Fibroblast of lung (primary cell): ENCODE measurements at regions not wholly inside any gene's neighbourhood (a gene's known extent, or its start where the extent isn't known, plus 50 kb on each side); places are given as distances from the start of the nearest gene placed in this dataset.

Experiments used
- DNase-seq, 2 donors: peaks; one replicate each; pipeline versions ENCODE4 v3.0.0 to v3.0.0-alpha.2; 2010; ENCODE audit warnings: low read depth in 2 of 2
- H2AFZ ChIP-seq: 2 replicates; pipeline ENCODE4 v1.5.1; 2012; ENCODE audit warnings: low read length, control low read depth, inconsistent platforms
- H3K27ac ChIP-seq: 2 replicates; pipeline ENCODE4 v1.5.1; 2011; ENCODE audit warnings: low read length, control low read depth; ENCODE audit not compliant: insufficient read depth
- H3K27me3 ChIP-seq: 2 replicates; pipeline ENCODE4 v1.5.1; 2011; ENCODE audit warnings: mild to moderate bottlenecking, low read length; ENCODE audit not compliant: control insufficient read depth, insufficient read depth
- H3K36me3 ChIP-seq: 2 replicates; pipeline ENCODE4 v1.5.1; 2011; ENCODE audit warnings: low read length; ENCODE audit not compliant: control insufficient read depth, insufficient read depth
- H3K4me1 ChIP-seq: 2 replicates; pipeline ENCODE4 v1.5.1; 2011; ENCODE audit warnings: low read length; ENCODE audit not compliant: control insufficient read depth, insufficient read depth; ENCODE audit errors: extremely low read depth
- H3K4me2 ChIP-seq: 2 replicates; pipeline ENCODE4 v1.5.1; 2011; ENCODE audit warnings: low read length, control low read depth; ENCODE audit not compliant: insufficient read depth; ENCODE audit errors: extremely low read depth
- H3K4me3 ChIP-seq, 4 experiments: fragments of 200-600 bp in 1 of 4; sonication (generic) in 1 of 4; replicated peaks in 1 of 4; 2 replicates each; pipeline ENCODE4 v1.5.1; 2011 to 2016; ENCODE audit warnings: low read length in 4 of 4, low read depth in 3 of 4, mild to moderate bottlenecking in 3 of 4, control low read depth in 2 of 4, inconsistent platforms in 1 of 4, mixed read lengths in 1 of 4; ENCODE audit not compliant: insufficient read depth in 1 of 4; ENCODE audit errors: control extremely low read depth in 1 of 4
- H3K79me2 ChIP-seq: 2 replicates; pipeline ENCODE4 v1.5.1; 2012; ENCODE audit warnings: mild to moderate bottlenecking, low read length, inconsistent platforms; ENCODE audit not compliant: control insufficient read depth, insufficient read depth
- H3K9ac ChIP-seq: 2 replicates; pipeline ENCODE4 v1.5.1; 2011; ENCODE audit warnings: mild to moderate bottlenecking, low read length, control low read depth; ENCODE audit not compliant: insufficient read depth
- H3K9me3 ChIP-seq: 2 replicates; pipeline ENCODE4 v1.5.1; 2012; ENCODE audit warnings: low read depth, low read length; ENCODE audit not compliant: control insufficient read depth, insufficient read depth
- H4K20me1 ChIP-seq: 2 replicates; pipeline ENCODE4 v1.5.1; 2011; ENCODE audit warnings: low read length; ENCODE audit not compliant: control insufficient read depth, insufficient read depth; ENCODE audit errors: extremely low read depth
- CTCF ChIP-seq, 2 donors: IDR thresholded peaks in 1 of 2; conservative IDR thresholded peaks in 1 of 2; 1 replicate in 1 of 2; 2 replicates in 1 of 2; pipeline ENCODE4 v1.5.1; 2011 to 2012; ENCODE audit warnings: low read length in 2 of 2, control low read depth in 1 of 2, inconsistent platforms in 1 of 2, low read depth in 1 of 2, mild to moderate bottlenecking in 1 of 2
- EZH2 ChIP-seq: IDR thresholded peaks from 2 replicates; pipeline ENCODE4 v1.5.1; 2012; ENCODE audit warnings: low read length, control low read depth, mild to moderate bottlenecking; ENCODE audit errors: missing control alignments

GRCh38 chr16:80323187-80323807 lies 217.5 kb upstream of the DYNLRB2 start:
- TF ChIP-seq EZH2: no peak
- TF ChIP-seq CTCF (conservative IDR thresholded peaks at IDR 0.05 in 1 of 2, IDR thresholded peaks at IDR 0.05 in 1 of 2; ENCODE audit: low read depth in 1 of 2, low read length in 2 of 2): no peak
- H4K20me1 ChIP-seq: no peaks in the 10 kb centered on the region
- no peaks in the 10 kb centered on the region for H3K27me3 ChIP-seq
- no peak for DNase-seq
- H3K9ac ChIP-seq: no peak overlapping the region
- H3K4me3 ChIP-seq: no peak overlapping the region
- no peaks in the 10 kb centered on the region for H3K9me3 ChIP-seq
- no peaks in the 10 kb centered on the region for H3K4me1 ChIP-seq
- H3K27ac ChIP-seq: no peak overlapping the region
- H2AFZ ChIP-seq: no peak overlapping the region
- no peaks in the 10 kb centered on the region for H3K36me3 ChIP-seq
- no peak overlapping the region for H3K4me2 ChIP-seq
- H3K79me2 ChIP-seq: no peaks in the 10 kb centered on the region

GRCh38 chr16:80319181-80319580 lies 221.6 kb upstream of the DYNLRB2 start:
- no peaks in the 10 kb centered on the region for H3K27me3 ChIP-seq
- no peak for TF ChIP-seq EZH2
- no peak for TF ChIP-seq CTCF (conservative IDR thresholded peaks at IDR 0.05 in 1 of 2, IDR thresholded peaks at IDR 0.05 in 1 of 2; ENCODE audit: low read depth in 1 of 2, low read length in 2 of 2)
- no peaks in the 10 kb centered on the region for H3K79me2 ChIP-seq
- H3K4me2 ChIP-seq: no peak overlapping the region
- no peak overlapping the region for H3K27ac ChIP-seq
- H4K20me1 ChIP-seq: no peaks in the 10 kb centered on the region
- no peak overlapping the region for H3K4me3 ChIP-seq
- no peak for DNase-seq
- H2AFZ ChIP-seq: no peak overlapping the region
- H3K4me1 ChIP-seq: no peaks in the 10 kb centered on the region
- H3K9me3 ChIP-seq: no peaks in the 10 kb centered on the region
- H3K9ac ChIP-seq: no peak overlapping the region
- no peaks in the 10 kb centered on the region for H3K36me3 ChIP-seq

GRCh38 chr16:80318107-80318506 lies 222.7 kb upstream of the DYNLRB2 start:
- Histone ChIP-seq H2AFZ (no peak overlapping the region), H3K4me2 (no peak overlapping the region), H3K4me1 (no peaks in the 10 kb centered on the region), H3K36me3 (no peaks in the 10 kb centered on the region), H3K9me3 (no peaks in the 10 kb centered on the region), H3K27me3 (no peaks in the 10 kb centered on the region), H4K20me1 (no peaks in the 10 kb centered on the region), H3K79me2 (no peaks in the 10 kb centered on the region), H3K9ac (no peak overlapping the region), H3K27ac (no peak overlapping the region), H3K4me3 (no peak overlapping the region)
- DNase-seq: no peak
- TF ChIP-seq CTCF (conservative IDR thresholded peaks at IDR 0.05 in 1 of 2, IDR thresholded peaks at IDR 0.05 in 1 of 2; ENCODE audit: low read depth in 1 of 2, low read length in 2 of 2): no peak
- TF ChIP-seq EZH2: no peak
